Transverse colon (tissue), 4 donors: ENCODE measurements at regions not wholly inside any gene's neighbourhood (a gene's known extent, or its start where the extent isn't known, plus 50 kb on each side); places are given as distances from the start of the nearest gene placed in this dataset.

Source experiments
- CTCF ChIP-seq, 5 experiments: fragments of 200-600 bp in 3 of 5; fragments of 450-650 bp in 2 of 5; sonication (generic) in 3 of 5; IDR thresholded peaks; 1 replicate in 2 of 5; 2 replicates in 3 of 5; pipeline ENCODE4 v1.5.1; 2016 to 2017; ENCODE audit warnings: antibody characterized with exemption in 5 of 5, inconsistent platforms in 3 of 5, mild to moderate bottlenecking in 2 of 5, moderate library complexity in 1 of 5
- EP300 ChIP-seq: sonication (generic); formaldehyde crosslinking; IDR thresholded peaks from one replicate; pipeline ENCODE4 v1.6.1; 2017; ENCODE audit warnings: antibody characterized with exemption, low read depth
- POLR2A ChIP-seq: fragments of 450-650 bp; IDR thresholded peaks from one replicate; pipeline ENCODE4 v1.6.1; 2016; ENCODE audit warnings: antibody characterized with exemption, mild to moderate bottlenecking, moderate library complexity
- POLR2AphosphoS5 ChIP-seq, 3 donors: sonication (generic); formaldehyde crosslinking; IDR thresholded peaks; one replicate each; pipeline ENCODE4 v1.6.1; 2016; ENCODE audit warnings: antibody characterized with exemption in 3 of 3

DNA sequence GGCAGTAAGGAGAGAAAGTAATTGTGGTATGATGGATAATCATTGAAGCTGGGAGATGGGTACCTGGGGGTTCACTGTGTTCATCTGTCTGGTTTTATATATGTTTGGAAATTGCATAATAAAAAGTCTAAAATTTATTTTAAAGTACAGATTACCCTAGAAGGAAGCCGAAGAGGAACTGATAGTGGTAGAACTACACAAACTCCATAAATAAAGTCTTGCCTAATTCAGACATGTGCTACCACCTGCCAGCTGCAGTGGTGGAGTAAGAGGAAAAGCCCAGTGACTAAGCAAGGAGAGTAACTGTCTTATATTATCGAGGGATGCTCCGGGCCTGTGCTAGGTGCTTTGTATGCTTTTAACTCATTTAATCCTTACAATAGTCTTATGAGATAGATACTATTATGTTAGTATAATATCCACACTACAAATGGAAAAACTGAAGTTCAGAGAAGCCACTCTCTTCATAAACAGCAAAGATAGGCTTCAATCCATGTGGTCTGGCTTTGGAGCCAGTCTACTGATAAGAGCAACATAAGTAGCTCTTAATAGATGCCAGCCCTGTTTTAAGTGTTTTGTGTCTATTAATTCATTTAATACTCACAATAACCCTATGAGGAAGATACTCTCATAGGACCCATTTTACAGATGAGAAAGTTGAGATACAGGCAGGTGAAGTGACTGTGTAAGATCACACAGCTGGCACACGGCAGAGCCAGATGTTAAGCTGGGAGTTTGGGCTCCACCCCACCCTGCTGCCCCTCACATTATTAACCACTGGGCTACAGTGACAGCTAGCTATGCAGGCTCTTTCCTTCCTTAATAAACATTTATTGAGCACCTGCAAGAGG is 56.8 kb upstream of the HNRNPU start:
- TF ChIP-seq CTCF (IDR thresholded peaks at IDR 0.05), result no peak
- no peak for TF ChIP-seq POLR2A
- no peak for TF ChIP-seq EP300
- no peak for TF ChIP-seq POLR2AphosphoS5 (IDR thresholded peaks at IDR 0.05)
